Right lobe of liver (tissue), 6 donors: ENCODE measurements at regions not wholly inside any gene's neighbourhood (a gene's known extent, or its start where the extent isn't known, plus 50 kb on each side); places are given as distances from the start of the nearest gene placed in this dataset.
A peak's percentile ranks its signal among the peaks of the same experiment; 100 is the strongest.

Source experiments
- ATAC-seq, 4 donors: fragments of 200-7000 bp; cut with Tn5 transposase; one replicate each; pipeline ENCODE4 v1.9.1; 2020; ENCODE audit warnings: mild to moderate bottlenecking in 4 of 4, moderate library complexity in 4 of 4
- DNase-seq, 3 donors: peaks; one replicate each; pipeline ENCODE4 v3.0.0-alpha.2; 2020
- H3K27ac ChIP-seq, 3 donors: fragments of 200-600 bp; one replicate each; pipeline ENCODE4 v1.8.0; 2022
- H3K27me3 ChIP-seq, 2 donors: fragments of 200-600 bp; one replicate each; pipeline ENCODE4 v1.8.0; 2022
- H3K36me3 ChIP-seq, 4 donors: fragments of 200-600 bp; sonication (generic) in 1 of 4; one replicate each; pipeline versions ENCODE4 v1.5.1 to v1.8.0; 2017 to 2022; ENCODE audit warnings: control low read depth in 1 of 4
- H3K4me1 ChIP-seq, 4 donors: fragments of 200-600 bp; sonication (generic) in 1 of 4; one replicate each; pipeline versions ENCODE4 v1.5.1 to v1.8.0; 2017 to 2022; ENCODE audit warnings: control low read depth in 1 of 4
- H3K4me3 ChIP-seq, 3 donors: fragments of 200-600 bp; one replicate each; pipeline ENCODE4 v1.8.0; 2022
- H3K9me3 ChIP-seq, 4 donors: fragments of 200-600 bp; sonication (generic) in 1 of 4; one replicate each; pipeline versions ENCODE4 v1.5.1 to v1.8.0; 2017 to 2022; ENCODE audit warnings: control low read depth in 1 of 4
- POLR2A ChIP-seq: fragments of 450-650 bp; IDR thresholded peaks from one replicate; pipeline ENCODE4 v1.6.1; 2017; ENCODE audit warnings: antibody characterized with exemption, mild to moderate bottlenecking
- WGBS: methylation state at CpG from one replicate; pipeline ENCODE4 v1.1.6; 2018; ENCODE audit warnings: low coverage, low lambda C conversion rate; ENCODE audit not compliant: insufficient coverage; ENCODE audit errors: missing lambda C conversion rate; 5-methylcytosine and 5-hydroxymethylcytosine counted together
- intact Hi-C, 2 donors: fragments of 100-400 bp; cut with DNase I; formaldehyde crosslinking; loops; one replicate each; pipeline versions ENCODE4 v1.11.2 to v1.14.1; 2022
- TF ChIP-seq, protein P1 (sequence below), 4 donors: fragments of 200-600 bp in 3 of 4; fragments of 450-650 bp in 1 of 4; IDR thresholded peaks; one replicate each; pipeline versions ENCODE4 v1.5.1 to v1.8.0; 2016 to 2022; ENCODE audit warnings: antibody characterized with exemption in 4 of 4, mild to moderate bottlenecking in 2 of 4
- donor health status: DM: no; HTN: yes; CAD: no.
- donor health status: DM: no; HTN: no; CAD: no.
- donor health status: DM: no; HTN: no; CAD: no.
- donor health status: DM: no; HTN: yes; CAD: no.
- donor health status: DM: no; HTN: yes; CAD: no.

DNA sequence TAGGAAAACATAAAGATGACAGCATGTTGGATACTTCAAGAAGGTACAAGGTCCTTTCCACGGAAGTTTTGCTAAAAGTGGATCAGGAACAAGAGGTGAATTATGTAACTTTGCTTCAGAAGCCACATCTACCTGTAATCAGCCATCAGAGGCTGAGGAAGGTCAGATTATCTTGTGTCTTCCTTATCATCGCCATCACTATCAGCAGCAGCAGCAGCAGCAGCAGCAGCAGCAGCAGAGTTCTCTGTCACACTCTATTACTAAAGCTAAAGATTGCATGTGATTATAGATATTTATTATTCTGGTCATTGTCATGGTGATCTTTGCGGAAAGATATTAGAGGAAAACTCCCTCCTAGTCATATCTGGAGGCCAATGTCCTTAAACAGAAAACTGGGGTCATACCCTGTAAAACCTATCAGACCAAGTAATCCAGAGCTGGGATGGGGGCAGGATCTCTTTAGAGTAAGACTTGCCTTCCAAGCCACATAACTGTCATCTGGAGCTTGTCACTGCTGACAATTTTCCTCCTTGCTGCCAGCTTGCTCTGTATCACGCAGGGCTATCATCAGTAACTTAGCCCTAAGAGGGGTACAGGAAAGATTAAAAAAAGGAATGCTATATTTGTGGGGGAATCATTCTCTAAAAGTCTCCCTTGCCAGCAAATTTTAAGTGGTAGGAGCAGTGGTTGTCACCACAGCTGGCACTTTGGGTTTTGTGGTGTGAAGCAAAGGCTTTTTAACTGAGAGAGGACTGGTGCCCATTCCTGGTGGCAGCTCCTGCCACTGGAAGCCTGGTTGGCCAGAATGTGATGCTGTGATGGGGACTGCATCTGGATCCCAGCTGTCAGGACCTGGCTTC lies 130.9 kb upstream of the RASGRP1 start:
- no peaks in the 10 kb centered on the region for H3K4me1 ChIP-seq
- TF ChIP-seq, protein P1, sequence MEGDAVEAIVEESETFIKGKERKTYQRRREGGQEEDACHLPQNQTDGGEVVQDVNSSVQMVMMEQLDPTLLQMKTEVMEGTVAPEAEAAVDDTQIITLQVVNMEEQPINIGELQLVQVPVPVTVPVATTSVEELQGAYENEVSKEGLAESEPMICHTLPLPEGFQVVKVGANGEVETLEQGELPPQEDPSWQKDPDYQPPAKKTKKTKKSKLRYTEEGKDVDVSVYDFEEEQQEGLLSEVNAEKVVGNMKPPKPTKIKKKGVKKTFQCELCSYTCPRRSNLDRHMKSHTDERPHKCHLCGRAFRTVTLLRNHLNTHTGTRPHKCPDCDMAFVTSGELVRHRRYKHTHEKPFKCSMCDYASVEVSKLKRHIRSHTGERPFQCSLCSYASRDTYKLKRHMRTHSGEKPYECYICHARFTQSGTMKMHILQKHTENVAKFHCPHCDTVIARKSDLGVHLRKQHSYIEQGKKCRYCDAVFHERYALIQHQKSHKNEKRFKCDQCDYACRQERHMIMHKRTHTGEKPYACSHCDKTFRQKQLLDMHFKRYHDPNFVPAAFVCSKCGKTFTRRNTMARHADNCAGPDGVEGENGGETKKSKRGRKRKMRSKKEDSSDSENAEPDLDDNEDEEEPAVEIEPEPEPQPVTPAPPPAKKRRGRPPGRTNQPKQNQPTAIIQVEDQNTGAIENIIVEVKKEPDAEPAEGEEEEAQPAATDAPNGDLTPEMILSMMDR (IDR thresholded peaks at IDR 0.05), result no peak
- no peak for TF ChIP-seq POLR2A
- no peaks in the 10 kb centered on the region for H3K27me3 ChIP-seq
- no peak overlapping the region for H3K27ac ChIP-seq
- no peaks in the 10 kb centered on the region for H3K36me3 ChIP-seq
- intact Hi-C loops, result no loop called here
- DNase-seq (no peak), ATAC-seq (no peak)
- no peaks in the 10 kb centered on the region for H3K9me3 ChIP-seq
- no peak overlapping the region for H3K4me3 ChIP-seq
- WGBS, result 73% methylated on average over 4 of the region's 4 CpGs

DNA sequence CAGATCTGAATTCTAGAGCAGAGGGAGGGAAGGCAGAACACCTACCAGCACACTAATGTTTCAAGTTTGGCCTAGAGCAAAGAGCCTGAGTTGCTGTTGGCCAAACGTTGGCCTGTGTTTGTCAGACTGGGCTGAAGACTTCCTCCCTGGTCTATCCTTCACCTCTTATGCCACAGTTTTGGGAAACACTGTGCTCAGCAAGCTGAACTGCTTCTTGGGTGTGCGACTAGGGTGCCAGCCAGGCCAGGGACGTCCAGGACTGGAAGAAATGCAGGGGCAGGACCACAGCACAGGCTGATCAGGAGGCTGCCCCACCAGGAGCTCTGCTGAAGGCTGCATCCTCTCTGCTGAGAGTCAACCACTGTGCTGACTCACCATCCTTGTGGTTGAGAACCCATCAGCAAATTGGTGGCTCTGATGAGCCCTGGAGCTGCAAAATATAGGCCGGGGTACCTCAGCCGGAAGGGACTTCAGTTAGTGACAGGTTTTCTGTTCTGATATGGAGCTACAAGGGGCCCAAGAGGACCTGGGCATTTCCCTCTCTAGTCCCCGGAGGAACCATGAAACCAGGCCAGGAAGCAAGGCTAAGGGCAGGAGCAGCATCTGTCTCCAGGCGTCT lies 131.6 kb upstream of the RASGRP1 start:
- Histone ChIP-seq H3K9me3 (no peaks in the 10 kb centered on the region), H3K36me3 (no peaks in the 10 kb centered on the region), H3K4me3 (no peak overlapping the region), H3K4me1 (no peaks in the 10 kb centered on the region), H3K27me3 (no peaks in the 10 kb centered on the region), H3K27ac (no peak overlapping the region)
- ATAC-seq (peak; percentile 25 to 57 (median 40)), DNase-seq (no peak)
- 57% methylated on average over 4 of the region's 7 CpGs for WGBS
- no peak for TF ChIP-seq POLR2A
- TF ChIP-seq, protein P1 (IDR thresholded peaks at IDR 0.05), result no peak
- intact Hi-C loops, result no loop called here

DNA sequence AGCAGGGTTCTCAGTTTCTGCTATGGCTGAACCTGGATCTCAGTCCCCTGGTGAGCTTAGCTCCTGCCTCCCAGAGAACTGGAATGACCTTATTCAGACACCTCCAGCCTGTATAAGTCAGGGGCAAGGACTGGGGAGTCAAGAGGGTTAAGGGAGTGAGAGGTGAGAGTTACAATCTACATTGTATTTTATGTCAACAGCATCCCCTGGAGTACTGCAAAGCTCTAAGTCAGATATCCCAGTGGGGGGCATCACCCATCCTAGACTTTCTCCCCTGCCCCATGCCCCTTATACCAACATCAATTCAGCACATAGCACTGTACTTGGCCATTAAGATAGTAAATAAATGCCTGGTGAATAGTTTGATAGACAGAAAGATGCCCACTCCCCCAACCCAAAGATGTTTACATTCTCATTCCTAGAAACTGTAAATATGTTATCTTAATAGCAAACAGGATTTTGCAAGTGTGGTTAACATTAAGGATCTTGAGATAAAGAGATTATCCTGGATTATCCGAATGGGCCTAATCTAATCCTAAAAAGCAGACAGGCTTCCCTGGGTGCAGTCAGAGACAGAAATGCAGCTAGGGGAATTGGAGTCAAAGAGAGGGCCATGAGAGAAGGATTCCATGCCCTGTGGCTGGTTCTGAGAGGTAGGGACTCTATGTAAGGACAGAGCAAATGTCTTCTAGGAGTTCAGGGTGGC lies 132.3 kb upstream of the RASGRP1 start:
- ATAC-seq, result no peak
- TF ChIP-seq POLR2A, result no peak
- TF ChIP-seq, protein P1 (IDR thresholded peaks at IDR 0.05), result no peak
- Histone ChIP-seq H3K27ac (no peak overlapping the region), H3K4me3 (no peak overlapping the region), H3K27me3 (no peaks in the 10 kb centered on the region), H3K4me1 (peaks cover 0 to 4% (median under 1%) of the 10 kb centered on the region in 4 donors), H3K9me3 (no peaks in the 10 kb centered on the region), H3K36me3 (no peaks in the 10 kb centered on the region)
- intact Hi-C loops, result no loop called here
- DNase-seq, result no peak
- WGBS, result 18% methylated on average over 1 of the region's 1 CpG

DNA sequence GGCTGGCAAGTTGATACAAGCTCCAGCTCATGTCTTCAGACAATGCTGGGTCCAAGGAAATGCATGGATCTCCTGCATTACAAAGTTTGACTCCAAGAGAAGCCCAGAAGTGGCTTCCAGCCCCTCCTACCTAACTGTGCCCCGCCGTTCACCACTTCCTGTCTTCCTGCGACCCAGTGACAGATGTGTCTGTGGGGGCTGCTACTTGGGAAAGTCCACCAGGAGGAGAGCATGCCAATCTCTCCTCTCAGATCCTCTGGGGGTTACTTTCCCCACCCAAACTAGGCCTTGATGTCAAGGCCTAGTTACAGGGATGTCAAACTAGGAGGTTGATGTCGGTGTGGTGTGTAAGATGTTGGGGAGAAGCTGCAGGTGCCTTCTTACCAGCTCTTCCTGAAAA lies 133.6 kb upstream of the RASGRP1 start:
- H3K9me3 ChIP-seq, result no peaks in the 10 kb centered on the region
- no peaks in the 10 kb centered on the region for H3K36me3 ChIP-seq
- H3K27ac ChIP-seq, result no peak overlapping the region
- intact Hi-C loops, result no loop called here
- H3K4me1 ChIP-seq, result peaks cover 0 to 16% (median 5%) of the 10 kb centered on the region in 4 donors
- H3K4me3 ChIP-seq, result no peak overlapping the region
- TF ChIP-seq POLR2A, result no peak
- TF ChIP-seq, protein P1 (IDR thresholded peaks at IDR 0.05), result no peak
- 33% methylated on average over 3 of the region's 4 CpGs for WGBS
- DNase-seq (no peak), ATAC-seq (no peak)
- no peaks in the 10 kb centered on the region for H3K27me3 ChIP-seq
